ENCODE measurements at regions not wholly inside any gene's neighbourhood (a gene's known extent, or its start where the extent isn't known, plus 50 kb on each side); places are given as distances from the start of the nearest gene placed in this dataset.

- no peak overlapping the region for H3K27ac ChIP-seq
- DNase-seq (ENCODE audit: low spot score) = no peak
- TF ChIP-seq, protein P1, sequence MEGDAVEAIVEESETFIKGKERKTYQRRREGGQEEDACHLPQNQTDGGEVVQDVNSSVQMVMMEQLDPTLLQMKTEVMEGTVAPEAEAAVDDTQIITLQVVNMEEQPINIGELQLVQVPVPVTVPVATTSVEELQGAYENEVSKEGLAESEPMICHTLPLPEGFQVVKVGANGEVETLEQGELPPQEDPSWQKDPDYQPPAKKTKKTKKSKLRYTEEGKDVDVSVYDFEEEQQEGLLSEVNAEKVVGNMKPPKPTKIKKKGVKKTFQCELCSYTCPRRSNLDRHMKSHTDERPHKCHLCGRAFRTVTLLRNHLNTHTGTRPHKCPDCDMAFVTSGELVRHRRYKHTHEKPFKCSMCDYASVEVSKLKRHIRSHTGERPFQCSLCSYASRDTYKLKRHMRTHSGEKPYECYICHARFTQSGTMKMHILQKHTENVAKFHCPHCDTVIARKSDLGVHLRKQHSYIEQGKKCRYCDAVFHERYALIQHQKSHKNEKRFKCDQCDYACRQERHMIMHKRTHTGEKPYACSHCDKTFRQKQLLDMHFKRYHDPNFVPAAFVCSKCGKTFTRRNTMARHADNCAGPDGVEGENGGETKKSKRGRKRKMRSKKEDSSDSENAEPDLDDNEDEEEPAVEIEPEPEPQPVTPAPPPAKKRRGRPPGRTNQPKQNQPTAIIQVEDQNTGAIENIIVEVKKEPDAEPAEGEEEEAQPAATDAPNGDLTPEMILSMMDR (conservative IDR thresholded peaks at IDR 0.05; ENCODE audit: low read depth) = no peak
- ChIA-PET POLR2A (ENCODE audit: low non-redundant PET) (no interaction called here), CTCF (interaction anchor here (0.5 kb wide), 1 partner anchor 1367 kb away, joined by 3 read pairs; no protein-coding TSS in a partner anchor)
Observed at GRCh38 chr7:25371972-25372371, 143.7 kb upstream of the NPVF start.

DNA sequence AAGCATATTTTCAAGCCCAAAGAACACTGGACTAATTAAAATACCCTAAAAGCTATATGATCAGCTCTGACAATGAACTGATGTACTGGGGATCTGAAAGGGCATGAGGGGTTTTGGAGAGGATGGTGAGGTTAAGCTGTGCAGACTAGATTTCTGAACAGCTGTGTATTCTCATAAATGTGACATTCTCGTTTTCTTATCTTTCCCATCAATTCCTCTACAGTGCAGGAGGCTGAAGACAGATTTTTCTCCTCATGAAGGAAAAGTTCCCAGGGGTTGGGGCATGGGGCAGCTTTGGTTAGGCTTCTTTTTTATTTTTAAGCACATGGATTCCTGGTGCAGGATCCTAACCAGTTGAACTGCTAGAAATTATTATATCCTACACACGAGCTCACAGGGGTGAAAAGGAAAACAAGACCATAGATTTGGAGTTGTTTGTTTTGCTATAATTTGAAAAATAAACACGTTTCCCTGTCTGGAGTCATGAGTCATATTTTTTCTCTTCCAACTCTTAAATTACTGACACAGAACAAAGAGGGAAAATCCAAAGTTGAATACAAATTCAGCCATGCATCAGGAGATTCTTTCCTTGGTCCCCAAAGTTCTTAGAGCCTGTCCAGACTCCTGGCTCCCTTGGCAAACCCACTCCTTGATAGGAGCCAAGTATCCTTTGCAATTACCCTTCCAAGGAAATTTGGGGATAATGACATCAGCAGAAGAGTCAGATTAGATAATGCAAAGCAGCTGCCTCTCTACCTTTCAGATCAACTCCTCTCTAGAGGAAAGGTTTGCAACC is 147.7 kb upstream of the NPVF start:
- H3K27ac ChIP-seq = no peak overlapping the region
- no peak for DNase-seq (ENCODE audit: low spot score)
- CTCF ChIA-PET = interaction anchor here (0.6 to 0.8 kb wide), 2 partner anchors 10 to 1322 kb away, joined by 4 read pairs; no protein-coding TSS in a partner anchor
- TF ChIP-seq, protein P1 (conservative IDR thresholded peaks at IDR 0.05; ENCODE audit: low read depth) = no peak
- POLR2A ChIA-PET (ENCODE audit: low non-redundant PET) = no interaction called here

GRCh38 chr7:25379351-25380300 is 151.3 kb upstream of the NPVF start:
- POLR2A ChIA-PET (ENCODE audit: low non-redundant PET) = no interaction called here
- DNase-seq (ENCODE audit: low spot score) = no peak
- TF ChIP-seq, protein P1 (conservative IDR thresholded peaks at IDR 0.05; ENCODE audit: low read depth) = no peak
- H3K27ac ChIP-seq = no peak overlapping the region
- CTCF ChIA-PET = interaction anchor here (0.5 to 0.6 kb wide), 2 partner anchors 29 to 90 kb away, joined by 3 read pairs; no protein-coding TSS in a partner anchor

GRCh38 chr7:25381818-25382589 is 153.7 kb upstream of the NPVF start:
- TF ChIP-seq, protein P1 (conservative IDR thresholded peaks at IDR 0.05; ENCODE audit: low read depth) = no peak
- H3K27ac ChIP-seq = no peak overlapping the region
- ChIA-PET POLR2A (ENCODE audit: low non-redundant PET) (no interaction called here), CTCF (interaction anchor here (0.7 to 1.1 kb wide), 2 partner anchors 122 to 183 kb away, joined by 3 to 4 read pairs; no protein-coding TSS in a partner anchor)
- DNase-seq (ENCODE audit: low spot score) = no peak

- H3K27ac ChIP-seq = no peak overlapping the region
- DNase-seq (ENCODE audit: low spot score) = no peak
- POLR2A ChIA-PET (ENCODE audit: low non-redundant PET) = interaction anchor here (0.6 kb wide), 1 partner anchor 519 kb away, joined by 3 read pairs; no protein-coding TSS in a partner anchor
- TF ChIP-seq, protein P1 (conservative IDR thresholded peaks at IDR 0.05; ENCODE audit: low read depth) = no peak
- CTCF ChIA-PET = interaction anchor here (1.1 kb wide), 1 partner anchor 183 kb away, joined by 4 read pairs; no protein-coding TSS in a partner anchor
Observed at GRCh38 chr7:25382869-25383268, 154.6 kb upstream of the NPVF start.

Data from RWPE1 (cell line).